RPMI7951 (cell line): ENCODE measurements at regions not wholly inside any gene's neighbourhood (a gene's known extent, or its start where the extent isn't known, plus 50 kb on each side); places are given as distances from the start of the nearest gene placed in this dataset.
A peak's percentile ranks its signal among the peaks of the same experiment; 100 is the strongest.
"Not testable (repeated sequence)": the region's sequence is repeated elsewhere in the genome, so short reads cannot be mapped to it uniquely, and the experiment has no call there.

Experiments
- DNase-seq: peaks from one replicate; pipeline ENCODE4 v3.0.0-alpha.2; 2012; ENCODE audit warnings: low read depth

GRCh38 chr2:167686691-167687090, 560.7 kb downstream of the STK39 start:
- DNase-seq: no peak

GRCh38 chr2:167681234-167682015, 566.0 kb downstream of the STK39 start:
- DNase-seq: no peak

DNA sequence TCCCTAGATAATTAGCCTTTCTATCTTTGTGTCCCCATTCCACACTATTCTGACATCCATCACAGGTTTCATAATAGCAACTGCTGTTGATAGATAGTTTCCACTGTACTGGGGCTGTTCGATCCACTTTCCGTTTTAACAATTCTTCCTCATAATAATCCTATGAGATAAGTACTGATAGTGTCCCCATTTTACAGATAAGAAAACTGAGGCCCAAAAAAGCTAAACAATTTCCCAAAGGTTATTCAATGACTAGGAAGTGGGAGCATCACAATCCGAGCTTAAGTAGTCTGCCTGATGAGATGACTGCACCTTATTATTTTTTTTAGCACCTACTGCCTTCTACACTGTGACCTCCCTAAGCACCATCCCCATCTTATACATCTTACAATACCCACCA, 569.2 kb downstream of the STK39 start:
- no peak for DNase-seq

- DNase-seq: no peak
Measured at GRCh38 chr2:167675906-167676305, 571.5 kb downstream of the STK39 start.

DNA sequence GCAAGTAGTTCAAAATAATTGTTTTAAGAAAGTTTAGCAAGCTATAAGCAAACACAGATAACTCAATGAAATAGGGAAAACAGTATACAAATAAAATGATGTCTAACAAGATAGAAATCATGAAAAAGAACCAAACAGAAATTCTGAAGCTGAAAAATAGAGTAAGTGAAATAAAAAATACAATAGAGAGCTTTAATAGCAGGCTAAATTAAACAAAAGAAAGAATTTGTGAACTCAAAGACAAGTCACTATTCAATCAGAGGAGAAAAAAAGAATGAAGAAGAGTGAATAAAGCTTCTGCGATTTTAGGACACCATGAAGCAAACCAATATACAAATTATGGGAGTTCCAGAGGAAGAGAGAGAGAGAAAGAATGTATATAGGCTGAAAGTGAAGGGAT, 576.8 kb downstream of the STK39 start:
- no peak for DNase-seq

GRCh38 chr2:167653131-167653530, 594.3 kb downstream of the STK39 start:
- DNase-seq: no peak

DNA sequence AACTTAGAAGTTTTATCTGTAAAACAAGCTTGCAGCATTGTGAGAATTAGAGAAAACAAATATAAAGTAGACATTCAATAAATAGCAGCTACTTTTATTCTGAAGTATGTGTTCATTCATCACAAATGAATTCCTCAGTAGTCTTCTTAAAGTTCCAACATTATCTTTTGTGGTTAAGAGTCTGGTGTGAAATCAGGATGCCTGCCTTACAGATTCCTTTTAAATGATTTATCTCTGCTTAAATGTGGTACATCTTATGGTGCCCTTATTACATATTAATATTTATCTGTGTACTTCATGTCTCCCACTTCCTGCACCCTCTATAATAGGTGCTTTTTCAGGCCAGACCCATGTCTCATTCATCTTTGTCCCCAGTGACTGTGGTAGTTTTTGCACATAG, 595.0 kb downstream of the STK39 start:
- DNase-seq: no peak

DNA sequence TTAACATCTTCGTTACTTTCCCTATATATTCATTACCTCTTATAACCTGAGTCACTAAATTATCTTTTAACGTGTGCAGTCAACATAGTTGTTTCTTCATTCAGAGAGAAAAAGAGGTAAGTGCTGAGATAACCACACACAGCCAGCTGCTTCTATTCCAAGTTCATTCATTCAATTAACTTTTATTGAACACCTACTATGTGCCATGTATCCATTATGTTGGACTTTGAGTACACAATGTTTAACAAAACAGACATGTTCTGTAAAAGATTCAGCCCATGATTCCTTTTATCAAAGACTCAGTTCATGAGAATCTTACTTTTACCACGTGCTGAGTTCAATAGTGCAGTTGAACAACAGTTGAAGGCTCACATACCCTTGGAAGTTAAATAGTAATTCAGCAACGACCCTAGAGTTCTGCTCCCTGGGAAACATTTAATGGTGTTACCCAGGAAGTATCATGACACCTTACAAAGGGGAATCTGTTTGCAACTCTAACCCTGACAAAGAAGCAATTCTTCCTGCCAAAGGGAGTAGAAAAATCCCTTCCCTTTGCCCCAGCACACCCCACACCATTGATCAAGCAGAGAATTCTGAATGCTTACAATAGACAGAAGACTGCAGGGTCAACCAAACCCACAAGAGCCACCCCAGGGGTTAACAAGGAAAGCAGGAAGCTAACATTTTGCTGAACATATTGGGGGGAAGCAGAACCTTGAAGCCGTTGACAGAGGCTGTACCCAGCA, 595.8 kb downstream of the STK39 start:
- peak; percentile 50 for DNase-seq

GRCh38 chr2:167646557-167646956, 600.8 kb downstream of the STK39 start:
- no peak for DNase-seq

DNA sequence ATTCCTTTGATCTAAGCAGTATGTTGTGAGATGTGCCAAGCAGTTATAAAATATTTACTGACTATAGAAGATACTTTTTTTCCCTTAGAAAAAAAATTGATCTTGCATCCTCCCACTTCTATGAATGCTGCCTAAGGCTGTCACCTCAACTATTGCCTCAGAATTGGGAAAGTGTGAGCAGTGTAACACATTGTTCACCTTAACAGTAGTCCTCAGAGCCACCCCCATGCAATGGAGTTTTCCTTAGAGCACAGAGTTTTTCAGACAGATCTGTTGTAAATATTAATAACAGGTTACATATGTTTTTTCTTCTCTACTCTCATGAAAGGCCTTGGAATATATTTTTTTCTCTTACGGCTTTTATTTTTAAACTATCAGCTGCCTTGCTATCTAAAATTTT, 607.3 kb downstream of the STK39 start:
- no peak for DNase-seq

GRCh38 chr2:167637741-167638140, 609.7 kb downstream of the STK39 start:
- DNase-seq: no peak

GRCh38 chr2:167632271-167632670, 615.1 kb downstream of the STK39 start:
- not testable (repeated sequence) for DNase-seq

DNA sequence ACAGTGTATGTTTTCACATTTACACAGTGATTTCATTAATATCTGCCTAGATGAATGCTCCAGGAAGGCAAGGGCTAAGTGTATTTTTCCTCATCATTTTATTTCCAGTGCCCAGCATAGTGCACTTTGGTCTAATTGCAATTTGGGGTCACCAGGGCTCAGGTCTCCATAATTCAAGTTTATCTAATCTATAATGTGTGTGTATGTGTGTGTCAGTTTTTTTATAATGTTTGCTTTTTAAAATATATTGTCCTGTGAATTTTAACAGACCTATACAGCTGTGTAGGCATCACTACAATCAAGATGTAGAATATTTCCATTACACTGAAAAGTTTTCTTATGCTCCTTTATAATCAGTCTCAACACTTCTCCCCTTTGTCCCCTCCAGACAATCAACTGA, 620.4 kb downstream of the STK39 start:
- no peak for DNase-seq

DNA sequence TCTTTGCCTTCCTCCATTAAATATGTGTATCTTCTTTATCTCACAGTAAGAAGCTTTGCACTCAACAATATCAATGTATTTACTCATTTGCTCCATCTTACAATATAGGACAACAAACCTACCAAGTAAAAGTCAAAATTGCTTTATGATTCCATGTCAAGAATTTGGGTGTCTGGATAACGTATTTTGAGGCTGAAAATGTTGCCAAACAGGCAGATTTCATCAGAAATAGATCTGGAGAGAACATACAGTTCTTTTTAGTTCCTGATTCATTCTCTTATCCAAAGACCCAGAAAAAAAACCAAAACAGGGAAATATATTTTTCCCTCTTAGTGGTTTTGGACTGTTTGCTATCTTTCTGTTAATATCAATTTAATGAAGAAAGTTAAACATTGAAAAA, 621.1 kb downstream of the STK39 start:
- DNase-seq: no peak

- no peak for DNase-seq
Measured at GRCh38 chr2:167616997-167617396, 630.4 kb downstream of the STK39 start.

GRCh38 chr2:167613471-167613870, 633.9 kb downstream of the STK39 start:
- no peak for DNase-seq

DNA sequence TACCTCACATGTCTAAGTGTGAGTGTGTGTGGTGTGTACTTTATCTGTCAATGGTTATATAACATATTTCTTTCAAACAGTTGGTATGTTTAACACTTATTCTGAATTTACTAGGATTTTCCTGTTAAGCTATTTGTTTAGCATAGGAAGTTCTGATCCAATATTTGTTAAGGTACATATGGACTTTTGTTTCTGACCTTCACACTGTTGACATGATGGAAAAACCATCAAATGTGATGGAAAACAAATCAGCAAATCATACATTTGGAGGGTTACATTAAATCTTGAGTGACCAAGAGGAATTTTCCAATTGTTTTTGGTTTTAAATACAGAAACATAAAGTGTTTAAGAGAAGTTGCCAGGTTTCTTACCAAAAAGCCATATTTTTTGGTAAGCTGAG, 638.9 kb downstream of the STK39 start:
- DNase-seq: no peak

GRCh38 chr2:167607731-167608130, 639.7 kb downstream of the STK39 start:
- DNase-seq: no peak

DNA sequence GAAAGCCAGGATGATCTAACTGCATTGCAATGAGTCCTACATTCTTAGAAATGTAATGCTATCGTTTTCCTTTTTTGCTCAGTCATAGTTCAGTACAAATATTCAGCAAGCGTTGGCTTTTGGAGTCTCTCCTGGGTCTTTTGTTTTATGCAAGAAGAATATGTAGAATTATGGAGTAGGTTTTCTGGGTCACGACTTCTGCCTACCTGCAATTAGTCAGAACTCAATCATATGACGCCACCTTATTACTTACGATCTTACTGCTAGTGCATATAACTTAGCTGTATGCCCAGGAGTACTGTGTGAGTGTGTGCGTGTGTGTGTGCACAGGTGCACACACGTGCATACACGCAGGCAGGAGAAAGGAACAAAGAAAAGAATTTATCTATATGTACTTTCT, 640.2 kb downstream of the STK39 start:
- no peak for DNase-seq

DNA sequence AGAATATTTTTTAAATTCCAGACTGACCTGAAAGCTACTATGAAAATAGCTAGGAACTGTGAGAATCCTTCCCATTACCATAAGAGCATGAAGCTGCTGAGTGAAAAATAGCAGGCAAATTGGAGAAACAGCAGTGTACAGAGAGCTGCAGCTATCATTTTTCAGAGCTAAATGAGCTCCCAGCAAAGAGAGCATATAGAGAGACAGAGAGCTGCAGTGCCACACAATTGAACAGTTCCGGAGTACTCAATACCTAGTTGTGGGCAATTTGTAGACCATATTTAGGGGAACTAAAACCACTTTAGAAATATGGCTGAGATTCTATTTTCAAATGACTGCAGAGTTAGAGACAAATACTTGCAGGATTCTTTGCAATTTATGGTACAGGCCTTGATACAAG, 645.3 kb downstream of the STK39 start:
- DNase-seq: no peak

- DNase-seq: no peak
Measured at GRCh38 chr2:167599219-167599618, 648.2 kb downstream of the STK39 start.

DNA sequence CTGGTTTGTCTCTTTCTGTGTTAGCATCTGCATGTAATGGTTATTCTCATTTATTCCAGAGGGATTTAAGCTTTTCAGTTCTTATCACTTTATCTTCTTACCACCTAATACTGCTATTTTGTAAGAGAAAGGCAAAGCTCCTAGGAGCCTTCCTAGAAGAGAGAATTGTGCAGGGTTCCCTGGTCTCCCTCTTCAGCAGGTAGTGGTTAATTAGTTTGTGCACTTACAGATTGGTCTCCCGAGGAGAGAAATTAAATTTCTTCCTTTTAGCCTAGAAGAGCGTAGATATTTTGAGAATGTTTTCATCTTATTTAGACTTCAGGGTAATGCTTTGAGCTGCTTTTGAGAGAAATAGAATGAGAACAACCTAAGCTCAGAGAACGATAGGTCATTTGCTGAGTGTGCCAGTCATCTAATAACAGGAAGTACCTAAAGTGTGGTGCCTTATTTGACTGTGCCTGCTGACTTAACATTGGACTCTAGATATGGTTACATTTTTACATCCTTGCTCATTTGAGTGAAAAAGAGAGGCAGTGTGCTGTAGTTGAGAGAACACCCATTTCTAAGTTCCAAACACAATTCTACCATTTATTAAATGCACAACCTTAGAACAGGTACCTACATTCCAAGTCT, 651.4 kb downstream of the STK39 start:
- no peak for DNase-seq

- DNase-seq: no peak
Measured at GRCh38 chr2:167595021-167595420, 652.4 kb downstream of the STK39 start.
